ENCODE measurements at regions not wholly inside any gene's neighbourhood (a gene's known extent, or its start where the extent isn't known, plus 50 kb on each side); places are given as distances from the start of the nearest gene placed in this dataset.

DNA sequence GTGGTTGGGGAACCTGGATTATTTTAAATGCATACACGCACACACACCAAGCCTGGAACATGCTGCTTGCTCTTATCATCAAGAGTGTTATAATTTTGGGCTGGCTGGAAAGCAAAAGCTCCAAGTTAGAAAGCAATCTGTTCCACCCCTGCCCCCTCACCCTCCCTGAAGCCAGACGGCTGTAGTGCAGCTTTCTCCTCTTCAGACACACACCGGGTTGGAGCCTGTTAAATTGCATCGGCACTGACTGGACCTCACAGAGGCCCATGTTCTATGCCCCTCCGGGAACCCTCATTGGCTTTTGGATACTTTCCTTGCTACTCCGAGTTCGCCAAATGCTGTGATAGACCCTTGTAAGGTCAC lies 90.6 kb upstream of the KCNJ15 start:
- no peaks in the 10 kb centered on the region for H3K4me1 ChIP-seq (ENCODE audit: control insufficient read depth, insufficient read depth, low read length)
- POLR2A ChIA-PET: no interaction called here
- H3K9me3 ChIP-seq (ENCODE audit: control insufficient read depth, insufficient read depth, low read depth, low read length): no peaks in the 10 kb centered on the region
- TF ChIP-seq ZNF670 (tag by site-specific recombination; IDR thresholded peaks at IDR 0.05; ENCODE audit: low read depth): no peak
- H3K27ac ChIP-seq (ENCODE audit: extremely low read depth, low read depth, low read length): no peak overlapping the region
- CTCF ChIA-PET: interaction anchor here (0.6 to 12.3 kb wide), 5 partner anchors 8 to 642 kb away, joined by 3 to 378 read pairs (median 3); no protein-coding TSS in a partner anchor
- H3K4me3 ChIP-seq (ENCODE audit: low read depth, low read length): no peak overlapping the region
- no peaks in the 10 kb centered on the region for H3K36me3 ChIP-seq (ENCODE audit: control insufficient read depth in 2 of 2, insufficient read depth in 1 of 2, low read length in 2 of 2)

DNA sequence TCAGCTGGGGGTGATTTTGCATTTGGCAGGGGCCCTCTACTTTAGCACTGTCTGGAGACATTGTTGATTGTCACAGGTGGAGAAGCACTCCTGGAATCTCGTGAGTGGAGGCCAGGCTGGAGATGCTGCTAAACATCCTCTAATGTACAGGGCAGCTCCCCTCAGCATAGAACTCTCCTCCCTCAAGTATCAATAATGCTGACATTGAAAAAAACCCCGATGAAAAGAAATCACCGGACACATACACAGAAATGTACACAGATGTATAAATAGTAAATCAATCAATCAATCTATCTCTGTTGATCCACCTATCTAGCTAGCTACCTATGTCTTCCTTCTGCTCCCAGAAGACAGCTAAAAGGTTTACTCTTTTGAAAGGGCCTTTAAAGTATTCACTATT lies 89.4 kb upstream of the KCNJ15 start:
- no peak for TF ChIP-seq ZNF174 (tag by site-specific recombination; IDR thresholded peaks at IDR 0.05)
- no peak for TF ChIP-seq ZNF354C (tag by site-specific recombination; IDR thresholded peaks at IDR 0.05; ENCODE audit: borderline replicate concordance, low read depth)
- TF ChIP-seq ZNF248 (tag by site-specific recombination; IDR thresholded peaks at IDR 0.05): no peak
- no peak for TF ChIP-seq ZNF292 (tag by site-specific recombination; IDR thresholded peaks at IDR 0.05; ENCODE audit: borderline replicate concordance, low read depth)
- TF ChIP-seq, protein P1, sequence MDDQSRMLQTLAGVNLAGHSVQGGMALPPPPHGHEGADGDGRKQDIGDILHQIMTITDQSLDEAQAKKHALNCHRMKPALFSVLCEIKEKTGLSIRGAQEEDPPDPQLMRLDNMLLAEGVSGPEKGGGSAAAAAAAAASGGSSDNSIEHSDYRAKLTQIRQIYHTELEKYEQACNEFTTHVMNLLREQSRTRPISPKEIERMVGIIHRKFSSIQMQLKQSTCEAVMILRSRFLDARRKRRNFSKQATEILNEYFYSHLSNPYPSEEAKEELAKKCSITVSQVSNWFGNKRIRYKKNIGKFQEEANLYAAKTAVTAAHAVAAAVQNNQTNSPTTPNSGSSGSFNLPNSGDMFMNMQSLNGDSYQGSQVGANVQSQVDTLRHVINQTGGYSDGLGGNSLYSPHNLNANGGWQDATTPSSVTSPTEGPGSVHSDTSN (CRISPR knock-in tag; IDR thresholded peaks at IDR 0.05): no peak
- TF ChIP-seq GLI4 (tag by site-specific recombination; IDR thresholded peaks at IDR 0.05): no peak
- Histone ChIP-seq H3K4me3 (ENCODE audit: low read depth, low read length) (no peak overlapping the region), H3K36me3 (ENCODE audit: control insufficient read depth in 2 of 2, insufficient read depth in 1 of 2, low read length in 2 of 2) (no peaks in the 10 kb centered on the region), H3K9me3 (ENCODE audit: control insufficient read depth, insufficient read depth, low read depth, low read length) (no peaks in the 10 kb centered on the region), H3K27ac (ENCODE audit: extremely low read depth, low read depth, low read length) (no peak overlapping the region), H3K4me1 (ENCODE audit: control insufficient read depth, insufficient read depth, low read length) (no peaks in the 10 kb centered on the region)
- ChIA-PET POLR2A (no interaction called here), CTCF (interaction anchor here (0.6 to 12.3 kb wide), 9 partner anchors 8 to 322 kb away, joined by 3 to 378 read pairs (median 3); no protein-coding TSS in a partner anchor)

DNA sequence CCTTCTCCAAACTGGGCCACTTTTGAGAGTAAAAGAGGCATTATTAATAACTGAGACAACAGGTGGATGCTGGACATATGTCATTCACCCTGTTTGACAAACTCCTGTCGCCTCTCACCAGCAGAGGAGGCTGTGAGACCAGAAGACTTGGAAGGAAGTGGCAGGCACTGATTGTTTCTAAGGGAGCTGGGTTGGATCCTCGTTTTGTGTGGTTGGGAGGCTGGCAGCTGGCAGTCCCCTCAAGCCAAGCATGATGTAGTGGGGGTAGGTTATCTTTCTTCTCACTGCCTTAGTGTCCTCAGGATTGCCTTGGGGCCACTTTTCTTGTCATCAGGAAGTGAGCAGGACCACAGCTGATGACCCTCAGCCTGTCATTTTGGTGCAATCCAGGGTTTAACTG lies 86.5 kb upstream of the KCNJ15 start:
- Histone ChIP-seq H3K9me3 (ENCODE audit: control insufficient read depth, insufficient read depth, low read depth, low read length) (no peaks in the 10 kb centered on the region), H3K27ac (ENCODE audit: extremely low read depth, low read depth, low read length) (no peak overlapping the region), H3K4me1 (ENCODE audit: control insufficient read depth, insufficient read depth, low read length) (no peaks in the 10 kb centered on the region), H3K4me3 (ENCODE audit: low read depth, low read length) (no peak overlapping the region), H3K36me3 (ENCODE audit: control insufficient read depth in 2 of 2, insufficient read depth in 1 of 2, low read length in 2 of 2) (no peaks in the 10 kb centered on the region)
- ChIA-PET CTCF (interaction anchor here (0.6 to 12.3 kb wide), 27 partner anchors 9 to 470 kb away, joined by 3 to 378 read pairs (median 4); no protein-coding TSS in a partner anchor), POLR2A (interaction anchor here (0.9 kb wide), 1 partner anchor 181 kb away, joined by 3 read pairs; no protein-coding TSS in a partner anchor)
- TF ChIP-seq SCRT1 (tag by site-specific recombination; IDR thresholded peaks at IDR 0.05; ENCODE audit: borderline replicate concordance) (peak; percentile 27; the same call in 1 of the 2 replicates), ZNF202 (tag by site-specific recombination; IDR thresholded peaks at IDR 0.05; ENCODE audit: borderline replicate concordance) (no peak), SCRT2 (tag by site-specific recombination; IDR thresholded peaks at IDR 0.05) (peak; percentile 29; the same call in 1 of the 2 replicates)

DNA sequence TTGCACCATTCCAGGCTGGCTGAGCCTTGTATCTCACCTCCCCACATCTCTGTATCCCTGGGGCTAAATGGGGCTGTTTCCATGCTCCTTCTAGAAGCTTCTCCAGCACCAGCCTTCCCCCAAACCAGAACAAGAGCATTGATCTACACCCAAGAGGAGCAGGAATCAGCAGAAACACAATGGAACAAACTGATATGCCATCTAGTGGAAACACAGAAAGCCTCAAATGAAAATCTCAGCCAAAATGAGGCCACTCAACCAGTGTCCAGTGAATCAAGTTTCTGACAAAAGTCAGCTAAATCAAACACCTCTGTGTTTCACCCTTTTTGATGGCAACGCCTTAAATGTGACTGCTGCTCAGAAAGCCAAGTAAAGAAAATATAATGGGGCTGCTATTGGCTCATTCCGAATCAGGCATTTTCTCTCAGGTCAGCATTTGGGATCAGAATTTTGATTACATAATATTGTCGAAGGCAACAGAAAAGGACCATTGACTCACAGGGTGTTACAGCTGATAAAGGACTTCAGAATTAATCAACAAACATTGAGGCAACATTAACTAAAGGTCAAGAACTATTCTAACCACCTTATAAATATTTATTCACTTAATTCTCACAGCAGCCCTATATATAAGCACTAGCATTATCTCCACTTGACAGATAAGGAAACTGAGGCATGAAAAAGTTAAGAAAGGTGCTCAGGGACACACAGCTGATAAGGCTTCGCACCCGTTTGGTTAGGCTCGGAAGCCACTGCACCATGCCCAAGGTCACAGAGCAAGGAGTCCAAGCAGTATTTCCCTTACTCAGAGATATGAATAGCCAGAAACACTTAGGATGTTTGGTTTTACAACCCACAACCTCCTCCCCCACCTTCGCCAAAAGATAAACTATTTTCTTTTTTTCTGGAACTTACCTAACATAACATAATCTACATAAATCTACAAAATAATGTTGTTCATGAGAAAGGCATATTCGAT lies 85.8 kb upstream of the KCNJ15 start:
- POLR2A ChIA-PET: interaction anchor here (0.6 to 0.9 kb wide), 2 partner anchors 180 to 975 kb away, joined by 3 read pairs; no protein-coding TSS in a partner anchor
- Histone ChIP-seq H3K4me1 (ENCODE audit: control insufficient read depth, insufficient read depth, low read length) (no peaks in the 10 kb centered on the region), H3K27ac (ENCODE audit: extremely low read depth, low read depth, low read length) (no peak overlapping the region), H3K36me3 (ENCODE audit: control insufficient read depth in 2 of 2, insufficient read depth in 1 of 2, low read length in 2 of 2) (no peaks in the 10 kb centered on the region), H3K4me3 (ENCODE audit: low read depth, low read length) (no peak overlapping the region), H3K9me3 (ENCODE audit: control insufficient read depth, insufficient read depth, low read depth, low read length) (no peaks in the 10 kb centered on the region)
- CTCF ChIA-PET: interaction anchor here (0.6 to 12.3 kb wide), 28 partner anchors 9 to 470 kb away, joined by 3 to 378 read pairs (median 4); no protein-coding TSS in a partner anchor
- TF ChIP-seq REPIN1 (tag by site-specific recombination; IDR thresholded peaks at IDR 0.05; ENCODE audit: low read depth) (no peak), ZNF248 (tag by site-specific recombination; IDR thresholded peaks at IDR 0.05) (no peak), ZSCAN16 (tag by site-specific recombination; IDR thresholded peaks at IDR 0.05) (no peak), HOXD13 (CRISPR knock-in tag; IDR thresholded peaks at IDR 0.05; ENCODE audit: borderline replicate concordance) (no peak)
- TF ChIP-seq, protein P2, sequence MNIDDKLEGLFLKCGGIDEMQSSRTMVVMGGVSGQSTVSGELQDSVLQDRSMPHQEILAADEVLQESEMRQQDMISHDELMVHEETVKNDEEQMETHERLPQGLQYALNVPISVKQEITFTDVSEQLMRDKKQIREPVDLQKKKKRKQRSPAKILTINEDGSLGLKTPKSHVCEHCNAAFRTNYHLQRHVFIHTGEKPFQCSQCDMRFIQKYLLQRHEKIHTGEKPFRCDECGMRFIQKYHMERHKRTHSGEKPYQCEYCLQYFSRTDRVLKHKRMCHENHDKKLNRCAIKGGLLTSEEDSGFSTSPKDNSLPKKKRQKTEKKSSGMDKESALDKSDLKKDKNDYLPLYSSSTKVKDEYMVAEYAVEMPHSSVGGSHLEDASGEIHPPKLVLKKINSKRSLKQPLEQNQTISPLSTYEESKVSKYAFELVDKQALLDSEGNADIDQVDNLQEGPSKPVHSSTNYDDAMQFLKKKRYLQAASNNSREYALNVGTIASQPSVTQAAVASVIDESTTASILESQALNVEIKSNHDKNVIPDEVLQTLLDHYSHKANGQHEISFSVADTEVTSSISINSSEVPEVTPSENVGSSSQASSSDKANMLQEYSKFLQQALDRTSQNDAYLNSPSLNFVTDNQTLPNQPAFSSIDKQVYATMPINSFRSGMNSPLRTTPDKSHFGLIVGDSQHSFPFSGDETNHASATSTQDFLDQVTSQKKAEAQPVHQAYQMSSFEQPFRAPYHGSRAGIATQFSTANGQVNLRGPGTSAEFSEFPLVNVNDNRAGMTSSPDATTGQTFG (tag by site-specific recombination; IDR thresholded peaks at IDR 0.05; ENCODE audit: borderline replicate concordance): no peak
- TF ChIP-seq, protein P3, sequence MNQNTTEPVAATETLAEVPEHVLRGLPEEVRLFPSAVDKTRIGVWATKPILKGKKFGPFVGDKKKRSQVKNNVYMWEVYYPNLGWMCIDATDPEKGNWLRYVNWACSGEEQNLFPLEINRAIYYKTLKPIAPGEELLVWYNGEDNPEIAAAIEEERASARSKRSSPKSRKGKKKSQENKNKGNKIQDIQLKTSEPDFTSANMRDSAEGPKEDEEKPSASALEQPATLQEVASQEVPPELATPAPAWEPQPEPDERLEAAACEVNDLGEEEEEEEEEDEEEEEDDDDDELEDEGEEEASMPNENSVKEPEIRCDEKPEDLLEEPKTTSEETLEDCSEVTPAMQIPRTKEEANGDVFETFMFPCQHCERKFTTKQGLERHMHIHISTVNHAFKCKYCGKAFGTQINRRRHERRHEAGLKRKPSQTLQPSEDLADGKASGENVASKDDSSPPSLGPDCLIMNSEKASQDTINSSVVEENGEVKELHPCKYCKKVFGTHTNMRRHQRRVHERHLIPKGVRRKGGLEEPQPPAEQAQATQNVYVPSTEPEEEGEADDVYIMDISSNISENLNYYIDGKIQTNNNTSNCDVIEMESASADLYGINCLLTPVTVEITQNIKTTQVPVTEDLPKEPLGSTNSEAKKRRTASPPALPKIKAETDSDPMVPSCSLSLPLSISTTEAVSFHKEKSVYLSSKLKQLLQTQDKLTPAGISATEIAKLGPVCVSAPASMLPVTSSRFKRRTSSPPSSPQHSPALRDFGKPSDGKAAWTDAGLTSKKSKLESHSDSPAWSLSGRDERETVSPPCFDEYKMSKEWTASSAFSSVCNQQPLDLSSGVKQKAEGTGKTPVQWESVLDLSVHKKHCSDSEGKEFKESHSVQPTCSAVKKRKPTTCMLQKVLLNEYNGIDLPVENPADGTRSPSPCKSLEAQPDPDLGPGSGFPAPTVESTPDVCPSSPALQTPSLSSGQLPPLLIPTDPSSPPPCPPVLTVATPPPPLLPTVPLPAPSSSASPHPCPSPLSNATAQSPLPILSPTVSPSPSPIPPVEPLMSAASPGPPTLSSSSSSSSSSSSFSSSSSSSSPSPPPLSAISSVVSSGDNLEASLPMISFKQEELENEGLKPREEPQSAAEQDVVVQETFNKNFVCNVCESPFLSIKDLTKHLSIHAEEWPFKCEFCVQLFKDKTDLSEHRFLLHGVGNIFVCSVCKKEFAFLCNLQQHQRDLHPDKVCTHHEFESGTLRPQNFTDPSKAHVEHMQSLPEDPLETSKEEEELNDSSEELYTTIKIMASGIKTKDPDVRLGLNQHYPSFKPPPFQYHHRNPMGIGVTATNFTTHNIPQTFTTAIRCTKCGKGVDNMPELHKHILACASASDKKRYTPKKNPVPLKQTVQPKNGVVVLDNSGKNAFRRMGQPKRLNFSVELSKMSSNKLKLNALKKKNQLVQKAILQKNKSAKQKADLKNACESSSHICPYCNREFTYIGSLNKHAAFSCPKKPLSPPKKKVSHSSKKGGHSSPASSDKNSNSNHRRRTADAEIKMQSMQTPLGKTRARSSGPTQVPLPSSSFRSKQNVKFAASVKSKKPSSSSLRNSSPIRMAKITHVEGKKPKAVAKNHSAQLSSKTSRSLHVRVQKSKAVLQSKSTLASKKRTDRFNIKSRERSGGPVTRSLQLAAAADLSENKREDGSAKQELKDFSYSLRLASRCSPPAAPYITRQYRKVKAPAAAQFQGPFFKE (tag by site-specific recombination; IDR thresholded peaks at IDR 0.05; ENCODE audit: borderline replicate concordance): no peak
